ENCODE measurements at regions not wholly inside any gene's neighbourhood (a gene's known extent, or its start where the extent isn't known, plus 50 kb on each side); places are given as distances from the start of the nearest gene placed in this dataset.

DNA sequence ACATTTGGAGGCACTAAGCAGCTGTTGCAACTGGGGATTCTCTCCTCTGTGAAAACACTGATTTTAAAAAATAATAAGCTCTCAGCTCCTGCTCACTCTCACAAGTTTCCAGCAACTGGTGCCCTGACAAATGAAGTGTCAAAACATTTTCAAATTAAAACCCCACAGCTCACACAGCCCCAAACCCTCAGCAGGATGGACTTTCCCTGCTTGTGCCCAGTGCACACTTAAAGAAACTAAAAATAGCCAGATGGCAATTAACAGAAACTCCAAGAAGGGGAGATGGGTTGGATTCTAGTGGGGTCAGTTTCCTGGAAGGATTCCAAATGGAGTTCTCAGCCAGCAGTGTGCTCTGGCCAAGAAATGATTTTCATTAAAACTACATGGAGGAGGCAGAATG is 163.0 kb upstream of the PUM3 start:
- Histone ChIP-seq H3K9me3 (no peaks in the 10 kb centered on the region), H3K4me3 (ENCODE audit: low read depth, low read length) (no peak overlapping the region), H3K36me3 (ENCODE audit: control insufficient read depth, insufficient read depth, low read length) (no peaks in the 10 kb centered on the region), H3K4me1 (peaks cover 4% of the 10 kb centered on the region; the same call in 1 of the 2 replicates), H3K27me3 (replicated peaks; ENCODE audit: control insufficient read depth, insufficient read depth, low read length) (no peaks in the 10 kb centered on the region)
- Mint-ChIP-seq H3K27ac (ENCODE audit: unreplicated experiment) (no peak overlapping the region), H3K9me3 (ENCODE audit: unreplicated experiment) (no peaks in the 10 kb centered on the region), H3K27me3 (ENCODE audit: insufficient read depth, unreplicated experiment) (no peaks in the 10 kb centered on the region), H3K4me3 (ENCODE audit: unreplicated experiment) (no peak overlapping the region), H3K4me1 (ENCODE audit: low read depth, unreplicated experiment) (peaks cover 6% of the 10 kb centered on the region), H3K36me3 (ENCODE audit: insufficient read depth, unreplicated experiment) (no peaks in the 10 kb centered on the region)
- POLR2A ChIA-PET: no interaction called here
- no TSS peak for BruUV-seq (replicated peaks)
- no peak for DNase-seq
- TF ChIP-seq, protein P1, sequence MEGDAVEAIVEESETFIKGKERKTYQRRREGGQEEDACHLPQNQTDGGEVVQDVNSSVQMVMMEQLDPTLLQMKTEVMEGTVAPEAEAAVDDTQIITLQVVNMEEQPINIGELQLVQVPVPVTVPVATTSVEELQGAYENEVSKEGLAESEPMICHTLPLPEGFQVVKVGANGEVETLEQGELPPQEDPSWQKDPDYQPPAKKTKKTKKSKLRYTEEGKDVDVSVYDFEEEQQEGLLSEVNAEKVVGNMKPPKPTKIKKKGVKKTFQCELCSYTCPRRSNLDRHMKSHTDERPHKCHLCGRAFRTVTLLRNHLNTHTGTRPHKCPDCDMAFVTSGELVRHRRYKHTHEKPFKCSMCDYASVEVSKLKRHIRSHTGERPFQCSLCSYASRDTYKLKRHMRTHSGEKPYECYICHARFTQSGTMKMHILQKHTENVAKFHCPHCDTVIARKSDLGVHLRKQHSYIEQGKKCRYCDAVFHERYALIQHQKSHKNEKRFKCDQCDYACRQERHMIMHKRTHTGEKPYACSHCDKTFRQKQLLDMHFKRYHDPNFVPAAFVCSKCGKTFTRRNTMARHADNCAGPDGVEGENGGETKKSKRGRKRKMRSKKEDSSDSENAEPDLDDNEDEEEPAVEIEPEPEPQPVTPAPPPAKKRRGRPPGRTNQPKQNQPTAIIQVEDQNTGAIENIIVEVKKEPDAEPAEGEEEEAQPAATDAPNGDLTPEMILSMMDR (IDR thresholded peaks at IDR 0.05; ENCODE audit: insufficient read depth in 1 of 2, low read depth in 1 of 2, low read length in 1 of 2, severe bottlenecking in 1 of 2, unreplicated experiment in 1 of 2): no peak
- intact Hi-C loops (cut with micrococcal nuclease; ENCODE audit: unreplicated experiment): loop anchor here (10.0 kb wide), 1 partner anchor 168 kb away; no protein-coding TSS in a partner anchor
- CTCF ChIA-PET: no interaction called here

DNA sequence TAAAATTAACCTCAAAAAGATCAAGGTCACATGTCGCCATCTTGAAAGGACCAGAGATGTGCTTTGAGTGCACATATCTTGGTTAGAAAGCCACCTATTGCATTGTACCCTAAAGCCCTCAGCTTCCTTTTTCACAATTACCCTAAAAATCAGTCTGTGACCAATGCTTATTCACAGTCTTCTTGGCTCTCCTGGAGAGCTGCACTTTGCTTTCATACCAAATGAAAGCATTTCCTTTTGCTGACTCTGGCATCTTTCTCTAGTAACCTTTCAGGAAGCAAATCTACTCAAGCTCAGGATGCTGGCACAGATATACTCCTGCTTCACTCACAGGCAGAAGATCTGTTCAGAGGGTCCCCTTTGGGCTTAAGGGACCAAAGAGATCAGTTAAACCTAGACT is 160.7 kb upstream of the PUM3 start:
- ChIA-PET CTCF (no interaction called here), POLR2A (no interaction called here)
- peaks cover 4% of the 10 kb centered on the region; the same call in 1 of the 2 replicates for H3K4me1 ChIP-seq
- H3K36me3 Mint-ChIP-seq (ENCODE audit: insufficient read depth, unreplicated experiment): no peaks in the 10 kb centered on the region
- intact Hi-C loops (cut with micrococcal nuclease; ENCODE audit: unreplicated experiment): loop anchor here (10.0 kb wide), 1 partner anchor 170 kb away; no protein-coding TSS in a partner anchor
- H3K36me3 ChIP-seq (ENCODE audit: control insufficient read depth, insufficient read depth, low read length): no peaks in the 10 kb centered on the region
- no peak overlapping the region for H3K4me3 ChIP-seq (ENCODE audit: low read depth, low read length)
- no peaks in the 10 kb centered on the region for H3K27me3 ChIP-seq (replicated peaks; ENCODE audit: control insufficient read depth, insufficient read depth, low read length)
- peaks cover 6% of the 10 kb centered on the region for H3K4me1 Mint-ChIP-seq (ENCODE audit: low read depth, unreplicated experiment)
- TF ChIP-seq, protein P1 (IDR thresholded peaks at IDR 0.05; ENCODE audit: insufficient read depth in 1 of 2, low read depth in 1 of 2, low read length in 1 of 2, severe bottlenecking in 1 of 2, unreplicated experiment in 1 of 2): no peak
- no peak overlapping the region for H3K4me3 Mint-ChIP-seq (ENCODE audit: unreplicated experiment)
- no peak for DNase-seq
- H3K27ac Mint-ChIP-seq (ENCODE audit: unreplicated experiment): no peak overlapping the region
- no peaks in the 10 kb centered on the region for H3K27me3 Mint-ChIP-seq (ENCODE audit: insufficient read depth, unreplicated experiment)
- H3K9me3 Mint-ChIP-seq (ENCODE audit: unreplicated experiment): no peaks in the 10 kb centered on the region
- no TSS peak for BruUV-seq (replicated peaks)
- H3K9me3 ChIP-seq: no peaks in the 10 kb centered on the region

DNA sequence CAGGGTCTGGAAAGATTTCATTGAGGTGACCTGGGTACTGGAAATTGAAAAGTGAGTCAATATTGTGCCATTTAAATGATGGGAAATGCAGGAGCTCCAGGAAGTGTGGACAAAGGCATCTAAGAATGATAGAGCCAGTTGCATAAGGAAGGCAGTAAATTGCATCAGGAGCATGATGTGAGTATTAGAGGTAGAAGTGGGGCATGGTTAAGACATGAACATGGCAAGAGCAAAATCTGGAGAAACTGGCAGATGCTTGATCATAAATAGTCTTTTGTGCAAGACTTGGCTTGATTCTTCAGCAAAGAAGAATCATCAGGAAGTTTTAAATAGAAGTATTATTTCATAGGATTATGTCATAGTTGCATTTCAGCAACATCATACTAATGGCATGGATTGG is 157.4 kb upstream of the PUM3 start:
- intact Hi-C loops (cut with micrococcal nuclease; ENCODE audit: unreplicated experiment): loop anchor here (10.0 kb wide), 1 partner anchor 173 kb away; no protein-coding TSS in a partner anchor
- POLR2A ChIA-PET: no interaction called here

More for the DNA sequence above, 157.4 kb upstream of the PUM3 start:
- Histone ChIP-seq H3K9me3 (no peaks in the 10 kb centered on the region), H3K36me3 (ENCODE audit: control insufficient read depth, insufficient read depth, low read length) (no peaks in the 10 kb centered on the region), H3K4me1 (no peaks in the 10 kb centered on the region), H3K27me3 (replicated peaks; ENCODE audit: control insufficient read depth, insufficient read depth, low read length) (no peaks in the 10 kb centered on the region), H3K4me3 (ENCODE audit: low read depth, low read length) (no peak overlapping the region)
- no peak overlapping the region for H3K27ac Mint-ChIP-seq (ENCODE audit: unreplicated experiment)
- no peaks in the 10 kb centered on the region for H3K36me3 Mint-ChIP-seq (ENCODE audit: insufficient read depth, unreplicated experiment)
- TF ChIP-seq, protein P1 (IDR thresholded peaks at IDR 0.05; ENCODE audit: insufficient read depth in 1 of 2, low read depth in 1 of 2, low read length in 1 of 2, severe bottlenecking in 1 of 2, unreplicated experiment in 1 of 2): no peak
- H3K9me3 Mint-ChIP-seq (ENCODE audit: unreplicated experiment): no peaks in the 10 kb centered on the region
- no TSS peak for BruUV-seq (replicated peaks)
- peaks cover 2% of the 10 kb centered on the region for H3K27me3 Mint-ChIP-seq (ENCODE audit: insufficient read depth, unreplicated experiment)
- H3K4me3 Mint-ChIP-seq (ENCODE audit: unreplicated experiment): no peak overlapping the region
- CTCF ChIA-PET: no interaction called here
- no peaks in the 10 kb centered on the region for H3K4me1 Mint-ChIP-seq (ENCODE audit: low read depth, unreplicated experiment)
- no peak for DNase-seq
